ENCODE measurements at regions not wholly inside any gene's neighbourhood (a gene's known extent, or its start where the extent isn't known, plus 50 kb on each side); places are given as distances from the start of the nearest gene placed in this dataset.

DNA sequence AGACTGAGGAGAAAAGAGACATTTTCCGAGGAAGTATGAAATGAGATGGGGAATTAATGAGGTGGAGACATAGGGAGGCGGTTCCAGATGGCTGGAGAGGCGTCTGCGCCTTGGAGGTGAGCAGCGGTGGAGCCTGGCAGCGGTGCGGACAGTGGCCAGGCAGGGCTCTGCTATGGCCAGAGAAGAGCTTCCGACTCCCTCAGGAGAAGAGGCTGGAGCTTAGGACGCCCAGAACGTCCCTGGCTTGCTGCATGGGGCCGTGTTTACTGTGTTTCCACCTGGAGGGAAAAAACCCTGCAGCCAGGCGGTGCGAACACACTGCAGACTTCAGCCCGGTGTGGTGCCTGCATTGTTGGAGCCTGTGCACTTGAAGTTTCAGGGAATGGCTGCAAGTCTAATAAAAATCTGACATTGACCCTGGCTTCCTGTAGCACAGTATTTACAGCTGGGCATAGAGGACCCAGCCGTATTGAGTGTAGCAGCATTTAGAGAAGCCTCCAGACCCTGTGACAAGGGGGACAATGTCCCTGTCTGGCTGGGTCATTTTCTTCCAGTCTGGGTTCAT is 447.1 kb upstream of the MKI67 start:
- TF ChIP-seq CTCF (IDR thresholded peaks at IDR 0.05) (no peak), POLR2A (IDR thresholded peaks at IDR 0.05) (no peak), POLR2AphosphoS5 (IDR thresholded peaks at IDR 0.05; ENCODE audit: insufficient read depth in 1 of 2, low read depth in 1 of 2) (no peak)
